ENCODE measurements at regions not wholly inside any gene's neighbourhood (a gene's known extent, or its start where the extent isn't known, plus 50 kb on each side); places are given as distances from the start of the nearest gene placed in this dataset.
"Not testable (repeated sequence)": the region's sequence is repeated elsewhere in the genome, so short reads cannot be mapped to it uniquely, and the experiment has no call there.

- no peak for DNase-seq
These were observed 56.0 kb downstream of the EN1 start for GRCh38 chr2:118791483-118791882.

GRCh38 chr2:118786746-118787145, 60.7 kb downstream of the EN1 start:
- no peak for DNase-seq

GRCh38 chr2:118784860-118785259, 62.6 kb downstream of the EN1 start:
- no peak for DNase-seq

- no peak for DNase-seq
These were observed 68.1 kb downstream of the EN1 start for GRCh38 chr2:118779362-118779761.

- no peak for DNase-seq
These were observed 72.9 kb downstream of the EN1 start for GRCh38 chr2:118774458-118775133.

- DNase-seq, result no peak
These were observed 73.6 kb downstream of the EN1 start for GRCh38 chr2:118773826-118774225.

GRCh38 chr2:118772487-118773200, 74.8 kb downstream of the EN1 start:
- DNase-seq, result no peak

- no peak for DNase-seq
These were observed 77.6 kb downstream of the EN1 start for GRCh38 chr2:118769707-118770400.

- no peak for DNase-seq
These were observed 80.6 kb downstream of the EN1 start for GRCh38 chr2:118766871-118767270.

GRCh38 chr2:118764855-118765254, 82.6 kb downstream of the EN1 start:
- no peak for DNase-seq

- no peak for DNase-seq
These were observed 83.7 kb downstream of the EN1 start for GRCh38 chr2:118763797-118764196.

GRCh38 chr2:118762290-118762689, 85.2 kb downstream of the EN1 start:
- DNase-seq, result no peak

GRCh38 chr2:118761771-118762170, 85.7 kb downstream of the EN1 start:
- DNase-seq, result no peak

GRCh38 chr2:118755901-118756300, 91.5 kb downstream of the EN1 start:
- no peak for DNase-seq

- no peak for DNase-seq
These were observed 92.1 kb downstream of the EN1 start for GRCh38 chr2:118755384-118755783.

GRCh38 chr2:118752762-118753429, 94.6 kb downstream of the EN1 start:
- DNase-seq, result no peak

- no peak for DNase-seq
These were observed 96.4 kb downstream of the EN1 start for GRCh38 chr2:118750959-118751565.

- DNase-seq, result no peak
These were observed 99.1 kb downstream of the EN1 start for GRCh38 chr2:118748245-118748885.

GRCh38 chr2:118747637-118748036, 99.8 kb downstream of the EN1 start:
- no peak for DNase-seq

GRCh38 chr2:118747066-118747465, 100.4 kb downstream of the EN1 start:
- no peak for DNase-seq

- not testable (repeated sequence) for DNase-seq
These were observed 102.7 kb downstream of the EN1 start for GRCh38 chr2:118744682-118745181.

All from CD4-positive, alpha-beta T cell treated with Interleukin-1 beta for 1 hour (primary cell).